Fibroblast of lung (primary cell): ENCODE measurements at regions not wholly inside any gene's neighbourhood (a gene's known extent, or its start where the extent isn't known, plus 50 kb on each side); places are given as distances from the start of the nearest gene placed in this dataset.

Experiments
- DNase-seq, 2 donors: peaks; one replicate each; pipeline versions ENCODE4 v3.0.0 to v3.0.0-alpha.2; 2010; ENCODE audit warnings: low read depth in 2 of 2
- H2AFZ ChIP-seq: 2 replicates; pipeline ENCODE4 v1.5.1; 2012; ENCODE audit warnings: low read length, control low read depth, inconsistent platforms
- H3K27ac ChIP-seq: 2 replicates; pipeline ENCODE4 v1.5.1; 2011; ENCODE audit warnings: low read length, control low read depth; ENCODE audit not compliant: insufficient read depth
- H3K27me3 ChIP-seq: 2 replicates; pipeline ENCODE4 v1.5.1; 2011; ENCODE audit warnings: mild to moderate bottlenecking, low read length; ENCODE audit not compliant: control insufficient read depth, insufficient read depth
- H3K36me3 ChIP-seq: 2 replicates; pipeline ENCODE4 v1.5.1; 2011; ENCODE audit warnings: low read length; ENCODE audit not compliant: control insufficient read depth, insufficient read depth
- H3K4me1 ChIP-seq: 2 replicates; pipeline ENCODE4 v1.5.1; 2011; ENCODE audit warnings: low read length; ENCODE audit not compliant: control insufficient read depth, insufficient read depth; ENCODE audit errors: extremely low read depth
- H3K4me2 ChIP-seq: 2 replicates; pipeline ENCODE4 v1.5.1; 2011; ENCODE audit warnings: low read length, control low read depth; ENCODE audit not compliant: insufficient read depth; ENCODE audit errors: extremely low read depth
- H3K4me3 ChIP-seq, 4 experiments: fragments of 200-600 bp in 1 of 4; sonication (generic) in 1 of 4; replicated peaks in 1 of 4; 2 replicates each; pipeline ENCODE4 v1.5.1; 2011 to 2016; ENCODE audit warnings: low read length in 4 of 4, low read depth in 3 of 4, mild to moderate bottlenecking in 3 of 4, control low read depth in 2 of 4, inconsistent platforms in 1 of 4, mixed read lengths in 1 of 4; ENCODE audit not compliant: insufficient read depth in 1 of 4; ENCODE audit errors: control extremely low read depth in 1 of 4
- H3K79me2 ChIP-seq: 2 replicates; pipeline ENCODE4 v1.5.1; 2012; ENCODE audit warnings: mild to moderate bottlenecking, low read length, inconsistent platforms; ENCODE audit not compliant: control insufficient read depth, insufficient read depth
- H3K9ac ChIP-seq: 2 replicates; pipeline ENCODE4 v1.5.1; 2011; ENCODE audit warnings: mild to moderate bottlenecking, low read length, control low read depth; ENCODE audit not compliant: insufficient read depth
- H3K9me3 ChIP-seq: 2 replicates; pipeline ENCODE4 v1.5.1; 2012; ENCODE audit warnings: low read depth, low read length; ENCODE audit not compliant: control insufficient read depth, insufficient read depth
- H4K20me1 ChIP-seq: 2 replicates; pipeline ENCODE4 v1.5.1; 2011; ENCODE audit warnings: low read length; ENCODE audit not compliant: control insufficient read depth, insufficient read depth; ENCODE audit errors: extremely low read depth
- CTCF ChIP-seq, 2 donors: IDR thresholded peaks in 1 of 2; conservative IDR thresholded peaks in 1 of 2; 1 replicate in 1 of 2; 2 replicates in 1 of 2; pipeline ENCODE4 v1.5.1; 2011 to 2012; ENCODE audit warnings: low read length in 2 of 2, control low read depth in 1 of 2, inconsistent platforms in 1 of 2, low read depth in 1 of 2, mild to moderate bottlenecking in 1 of 2
- EZH2 ChIP-seq: IDR thresholded peaks from 2 replicates; pipeline ENCODE4 v1.5.1; 2012; ENCODE audit warnings: low read length, control low read depth, mild to moderate bottlenecking; ENCODE audit errors: missing control alignments

GRCh38 chr4:112015960-112016359 lies 129.3 kb upstream of the FAM241A start:
- Histone ChIP-seq H3K36me3 (no peaks in the 10 kb centered on the region), H3K79me2 (no peaks in the 10 kb centered on the region), H3K4me3 (no peak overlapping the region), H3K9me3 (no peaks in the 10 kb centered on the region), H3K4me2 (no peak overlapping the region), H2AFZ (no peak overlapping the region), H3K27ac (no peak overlapping the region), H3K9ac (no peak overlapping the region), H3K27me3 (no peaks in the 10 kb centered on the region), H3K4me1 (no peaks in the 10 kb centered on the region), H4K20me1 (no peaks in the 10 kb centered on the region)
- TF ChIP-seq CTCF (conservative IDR thresholded peaks at IDR 0.05 in 1 of 2, IDR thresholded peaks at IDR 0.05 in 1 of 2; ENCODE audit: low read depth in 1 of 2, low read length in 2 of 2) (no peak), EZH2 (no peak)
- DNase-seq = no peak

GRCh38 chr4:112023402-112023950 lies 121.8 kb upstream of the FAM241A start:
- Histone ChIP-seq H3K79me2 (no peaks in the 10 kb centered on the region), H2AFZ (no peak overlapping the region), H3K4me1 (no peaks in the 10 kb centered on the region), H3K9me3 (no peaks in the 10 kb centered on the region), H3K27me3 (no peaks in the 10 kb centered on the region), H3K4me2 (no peak overlapping the region), H3K4me3 (no peak overlapping the region), H4K20me1 (no peaks in the 10 kb centered on the region), H3K9ac (no peak overlapping the region), H3K36me3 (no peaks in the 10 kb centered on the region), H3K27ac (no peak overlapping the region)
- no peak for TF ChIP-seq EZH2
- TF ChIP-seq CTCF (conservative IDR thresholded peaks at IDR 0.05 in 1 of 2, IDR thresholded peaks at IDR 0.05 in 1 of 2; ENCODE audit: low read depth in 1 of 2, low read length in 2 of 2) = no peak
- DNase-seq = no peak

GRCh38 chr4:112026058-112026457 lies 119.2 kb upstream of the FAM241A start:
- Histone ChIP-seq H3K36me3 (no peaks in the 10 kb centered on the region), H3K27me3 (peaks cover 2% of the 10 kb centered on the region), H3K4me2 (no peak overlapping the region), H3K4me3 (no peak overlapping the region), H4K20me1 (no peaks in the 10 kb centered on the region), H3K79me2 (no peaks in the 10 kb centered on the region), H3K9ac (no peak overlapping the region), H3K9me3 (no peaks in the 10 kb centered on the region), H3K4me1 (no peaks in the 10 kb centered on the region), H2AFZ (no peak overlapping the region), H3K27ac (no peak overlapping the region)
- TF ChIP-seq EZH2 (no peak), CTCF (conservative IDR thresholded peaks at IDR 0.05 in 1 of 2, IDR thresholded peaks at IDR 0.05 in 1 of 2; ENCODE audit: low read depth in 1 of 2, low read length in 2 of 2) (no peak)
- no peak for DNase-seq
